ENCODE measurements at regions not wholly inside any gene's neighbourhood (a gene's known extent, or its start where the extent isn't known, plus 50 kb on each side); places are given as distances from the start of the nearest gene placed in this dataset.

DNA sequence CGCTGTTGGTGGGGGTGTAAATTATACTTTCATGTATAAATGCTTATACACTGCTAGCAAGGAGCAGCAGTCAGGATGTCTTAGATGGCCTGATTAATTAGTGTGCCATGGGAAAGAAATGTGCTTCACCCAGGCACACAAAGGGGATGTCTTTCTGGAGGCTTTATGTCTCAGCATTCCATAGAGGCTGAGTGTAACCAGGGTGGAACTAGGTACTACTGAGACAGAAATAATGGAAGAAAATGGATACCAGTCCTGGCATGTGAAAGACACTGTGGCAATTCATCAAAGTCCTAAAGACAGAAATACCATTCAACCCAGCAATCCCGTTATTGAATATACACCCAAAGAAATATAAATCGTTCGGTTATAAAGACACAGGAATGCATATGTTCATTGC, 52.5 kb downstream of the PF4 start:
- DNase-seq (ENCODE audit: low read depth) = no peak

DNA sequence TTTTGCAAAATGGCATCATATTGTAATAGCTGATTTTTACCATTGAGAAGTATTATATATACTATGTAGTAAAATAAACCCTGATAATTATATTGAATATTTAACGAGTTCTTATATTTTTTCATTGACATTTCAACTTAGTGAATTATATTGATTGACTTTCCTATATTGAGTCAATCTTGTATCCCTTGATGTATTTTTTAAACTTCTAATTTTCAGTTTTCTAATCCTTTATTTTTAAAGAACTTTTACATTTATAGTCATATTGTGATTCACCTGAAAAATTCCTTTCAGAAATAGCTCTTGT, 54.4 kb downstream of the CXCL1 start:
- DNase-seq (ENCODE audit: low read depth) = no peak

DNA sequence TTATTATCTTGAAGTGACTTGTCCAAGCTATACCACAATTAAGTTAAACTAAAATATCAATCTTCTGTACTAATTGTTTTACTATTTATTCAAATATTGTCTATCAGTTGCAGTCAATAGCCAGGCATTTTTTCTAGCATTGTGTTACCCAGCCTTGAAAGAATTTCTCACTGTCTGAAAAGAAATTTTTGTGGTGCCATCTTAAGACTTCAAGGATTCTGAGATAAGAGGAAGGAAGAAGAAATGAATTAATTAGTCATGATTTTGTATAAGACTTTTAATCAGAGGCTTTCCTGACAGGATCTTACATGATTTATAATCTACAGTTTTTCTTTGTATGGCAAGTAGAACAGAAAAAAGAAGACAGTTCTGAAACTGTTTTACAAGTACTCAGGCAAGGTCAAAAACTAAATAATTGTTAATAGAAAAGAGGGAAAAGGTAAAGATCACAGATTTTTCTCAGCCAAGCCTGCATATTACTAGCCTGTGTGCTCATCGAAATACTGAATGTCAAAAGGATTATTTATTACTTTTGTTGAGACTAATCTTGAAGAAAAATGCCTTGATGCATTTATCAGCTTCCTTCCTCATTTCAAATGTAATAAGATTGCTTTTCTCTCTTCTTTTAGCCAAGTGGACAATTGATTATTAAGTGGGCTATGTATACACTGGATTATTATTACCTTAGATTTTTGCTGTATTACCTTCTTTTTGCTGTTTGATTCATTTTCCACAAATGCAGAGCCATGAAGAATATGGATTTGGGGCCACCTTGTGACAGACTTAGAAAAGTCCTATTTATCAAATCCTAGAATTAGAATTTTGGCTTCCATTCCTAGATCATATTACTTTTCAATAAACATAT, 53.8 kb downstream of the CXCL1 start:
- peak; percentile 5 for DNase-seq (ENCODE audit: low read depth)

DNA sequence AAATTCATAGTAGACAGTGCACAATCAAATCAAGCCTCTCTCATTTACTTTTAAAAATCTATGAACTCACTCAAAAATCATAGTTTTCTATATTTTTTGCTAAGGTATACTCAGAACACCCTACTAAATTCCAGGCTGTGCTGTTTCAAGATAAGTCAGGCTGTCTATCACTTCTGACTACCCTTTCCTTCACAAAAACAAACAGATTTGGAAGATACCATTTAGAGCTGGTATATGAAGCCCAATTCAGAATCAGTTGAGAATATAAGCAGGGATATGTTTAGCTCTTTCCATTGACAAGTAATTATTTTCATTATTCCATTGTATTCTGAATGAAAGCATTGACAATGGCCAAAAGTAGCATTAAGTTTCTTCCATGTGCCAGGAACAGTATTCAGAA, 53.1 kb downstream of the CXCL1 start:
- no peak for DNase-seq (ENCODE audit: low read depth)

Measured in forelimb muscle (tissue), 1 donor.